Rectal smooth muscle tissue (tissue), 1 donor: ENCODE measurements at regions not wholly inside any gene's neighbourhood (a gene's known extent, or its start where the extent isn't known, plus 50 kb on each side); places are given as distances from the start of the nearest gene placed in this dataset.

Experiments used
- H3K27ac ChIP-seq: one replicate; pipeline ENCODE4 v1.7.0; 2013; ENCODE audit warnings: low read depth, low read length, inconsistent platforms
- H3K27me3 ChIP-seq: one replicate; pipeline ENCODE4 v1.7.0; 2013; ENCODE audit warnings: low read length; ENCODE audit not compliant: control insufficient read depth, insufficient read depth
- H3K36me3 ChIP-seq: one replicate; pipeline ENCODE4 v1.7.0; 2013; ENCODE audit warnings: low read length; ENCODE audit not compliant: control insufficient read depth, insufficient read depth
- H3K4me1 ChIP-seq: one replicate; pipeline ENCODE4 v1.7.0; 2013; ENCODE audit warnings: low read length; ENCODE audit not compliant: control insufficient read depth, insufficient read depth
- H3K4me3 ChIP-seq: one replicate; pipeline ENCODE4 v1.7.0; 2013; ENCODE audit warnings: low read length
- H3K9ac ChIP-seq: one replicate; pipeline ENCODE4 v1.7.0; 2013; ENCODE audit warnings: low read length

GRCh38 chr1:81430955-81431623 lies 369.6 kb upstream of the ADGRL2 start:
- no peak overlapping the region for H3K9ac ChIP-seq
- no peaks in the 10 kb centered on the region for H3K4me1 ChIP-seq
- H3K27me3 ChIP-seq, result no peaks in the 10 kb centered on the region
- no peak overlapping the region for H3K4me3 ChIP-seq
- no peak overlapping the region for H3K27ac ChIP-seq
- H3K36me3 ChIP-seq, result no peaks in the 10 kb centered on the region

- Histone ChIP-seq H3K27me3 (no peaks in the 10 kb centered on the region), H3K36me3 (no peaks in the 10 kb centered on the region), H3K4me1 (no peaks in the 10 kb centered on the region), H3K27ac (no peak overlapping the region), H3K4me3 (no peak overlapping the region), H3K9ac (no peak overlapping the region)
Measured at GRCh38 chr1:81430236-81430938, 370.3 kb upstream of the ADGRL2 start.

GRCh38 chr1:81428998-81429397 lies 371.7 kb upstream of the ADGRL2 start:
- Histone ChIP-seq H3K27me3 (no peaks in the 10 kb centered on the region), H3K4me3 (no peak overlapping the region), H3K4me1 (no peaks in the 10 kb centered on the region), H3K9ac (no peak overlapping the region), H3K36me3 (no peaks in the 10 kb centered on the region), H3K27ac (no peak overlapping the region)

- no peak overlapping the region for H3K27ac ChIP-seq
- no peak overlapping the region for H3K9ac ChIP-seq
- H3K27me3 ChIP-seq, result no peaks in the 10 kb centered on the region
- no peaks in the 10 kb centered on the region for H3K4me1 ChIP-seq
- H3K36me3 ChIP-seq, result no peaks in the 10 kb centered on the region
- no peak overlapping the region for H3K4me3 ChIP-seq
Measured at GRCh38 chr1:81424816-81425215, 375.9 kb upstream of the ADGRL2 start.

- Histone ChIP-seq H3K36me3 (no peaks in the 10 kb centered on the region), H3K4me1 (no peaks in the 10 kb centered on the region), H3K4me3 (no peak overlapping the region), H3K9ac (no peak overlapping the region), H3K27me3 (no peaks in the 10 kb centered on the region), H3K27ac (no peak overlapping the region)
Measured at GRCh38 chr1:81424061-81424460, 376.7 kb upstream of the ADGRL2 start.

DNA sequence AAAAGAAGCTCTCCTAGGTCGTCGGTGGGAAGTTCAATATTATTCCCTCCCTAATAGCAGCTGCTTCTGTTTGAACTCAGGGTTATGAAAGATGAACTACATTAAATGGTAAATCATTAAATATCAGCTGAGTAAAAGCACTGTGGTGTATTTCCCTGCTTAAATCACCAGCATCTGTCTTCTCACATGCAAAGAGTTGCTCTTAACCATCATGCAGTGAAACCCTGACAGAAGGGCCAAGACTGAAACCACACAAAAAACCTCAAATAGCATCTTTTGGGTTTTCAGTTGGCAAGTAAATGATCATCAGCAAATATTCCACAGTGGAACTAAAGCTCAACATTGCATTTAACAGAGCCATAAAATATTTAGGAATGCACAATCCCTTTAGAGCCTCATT lies 380.0 kb upstream of the ADGRL2 start:
- Histone ChIP-seq H3K36me3 (no peaks in the 10 kb centered on the region), H3K4me1 (no peaks in the 10 kb centered on the region), H3K9ac (no peak overlapping the region), H3K27me3 (no peaks in the 10 kb centered on the region), H3K4me3 (no peak overlapping the region), H3K27ac (no peak overlapping the region)

DNA sequence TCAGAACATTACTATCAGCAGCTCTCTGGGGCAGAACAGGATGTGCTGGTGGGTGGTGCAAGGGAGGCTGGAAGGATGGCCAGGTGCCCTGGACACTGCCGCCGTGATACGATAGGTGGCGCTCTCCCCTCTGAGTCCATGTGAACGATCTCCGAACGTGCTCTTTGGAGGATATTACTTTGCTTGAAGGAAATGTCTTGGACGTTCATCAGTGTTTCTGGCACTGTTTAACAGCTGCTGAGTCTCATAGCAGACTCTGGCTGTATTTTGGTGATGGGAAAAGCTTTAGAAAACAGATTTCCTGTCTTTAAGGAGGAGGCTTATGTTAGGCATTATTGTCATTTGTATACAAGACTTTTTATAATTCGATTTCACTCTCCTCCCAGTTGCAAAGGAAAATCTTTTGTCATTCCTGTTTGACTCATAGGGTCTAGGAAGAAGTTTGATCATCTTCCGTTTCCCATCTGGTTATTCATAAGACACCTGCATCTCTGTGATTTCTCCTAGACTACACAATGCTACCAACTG lies 386.2 kb upstream of the ADGRL2 start:
- no peak overlapping the region for H3K4me3 ChIP-seq
- no peak overlapping the region for H3K9ac ChIP-seq
- no peaks in the 10 kb centered on the region for H3K27me3 ChIP-seq
- H3K27ac ChIP-seq, result no peak overlapping the region
- H3K36me3 ChIP-seq, result no peaks in the 10 kb centered on the region
- H3K4me1 ChIP-seq, result no peaks in the 10 kb centered on the region

DNA sequence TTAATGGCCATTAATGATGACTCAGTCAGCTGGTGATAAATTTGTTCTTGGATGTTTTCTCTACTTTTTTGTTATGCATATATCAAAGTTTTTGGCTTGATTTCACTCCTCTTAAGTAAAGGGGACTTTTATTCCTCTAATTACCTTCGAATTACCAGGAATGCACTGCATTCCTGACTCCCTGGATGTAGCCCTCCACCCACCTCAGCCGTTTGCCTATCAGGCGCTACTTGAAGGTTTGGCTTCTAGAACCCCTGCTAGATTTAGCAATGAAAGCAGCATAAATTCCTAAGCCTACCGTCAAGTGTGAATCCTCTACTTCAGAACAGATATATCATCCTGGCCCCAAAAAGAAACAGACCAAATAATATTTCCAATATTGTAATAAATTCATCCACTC lies 387.8 kb upstream of the ADGRL2 start:
- no peak overlapping the region for H3K4me3 ChIP-seq
- peaks cover 3% of the 10 kb centered on the region for H3K4me1 ChIP-seq
- H3K9ac ChIP-seq, result no peak overlapping the region
- no peak overlapping the region for H3K27ac ChIP-seq
- no peaks in the 10 kb centered on the region for H3K36me3 ChIP-seq
- no peaks in the 10 kb centered on the region for H3K27me3 ChIP-seq

DNA sequence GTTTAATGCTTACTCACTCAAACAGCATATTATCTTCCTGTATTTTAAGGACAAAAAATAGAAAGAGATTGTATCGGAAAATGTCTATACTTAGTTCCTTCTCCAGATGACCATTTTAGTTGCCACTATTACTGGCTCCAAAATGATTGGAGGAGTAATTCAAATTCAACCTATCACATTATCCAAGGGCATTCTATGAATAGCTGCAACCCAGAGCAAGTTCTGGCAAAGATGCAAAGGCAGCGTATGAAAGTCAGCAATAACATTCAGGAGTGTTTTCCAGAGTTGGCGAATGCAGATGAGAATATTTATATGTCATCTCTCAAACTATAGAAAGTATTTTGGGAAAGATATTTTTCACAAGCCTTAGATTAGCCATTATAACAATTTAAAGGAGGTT lies 389.8 kb upstream of the ADGRL2 start:
- no peak overlapping the region for H3K27ac ChIP-seq
- no peak overlapping the region for H3K4me3 ChIP-seq
- H3K9ac ChIP-seq, result no peak overlapping the region
- H3K27me3 ChIP-seq, result no peaks in the 10 kb centered on the region
- H3K4me1 ChIP-seq, result peaks cover 3% of the 10 kb centered on the region
- no peaks in the 10 kb centered on the region for H3K36me3 ChIP-seq

GRCh38 chr1:81410351-81410750 lies 390.4 kb upstream of the ADGRL2 start:
- Histone ChIP-seq H3K36me3 (no peaks in the 10 kb centered on the region), H3K27me3 (no peaks in the 10 kb centered on the region), H3K4me3 (no peak overlapping the region), H3K9ac (no peak overlapping the region), H3K4me1 (peaks cover 3% of the 10 kb centered on the region), H3K27ac (no peak overlapping the region)

GRCh38 chr1:81409780-81410274 lies 390.9 kb upstream of the ADGRL2 start:
- Histone ChIP-seq H3K36me3 (no peaks in the 10 kb centered on the region), H3K27ac (no peak overlapping the region), H3K27me3 (no peaks in the 10 kb centered on the region), H3K4me3 (no peak overlapping the region), H3K9ac (no peak overlapping the region), H3K4me1 (peaks cover 3% of the 10 kb centered on the region)

GRCh38 chr1:81409262-81409661 lies 391.5 kb upstream of the ADGRL2 start:
- H3K36me3 ChIP-seq, result no peaks in the 10 kb centered on the region
- H3K4me3 ChIP-seq, result no peak overlapping the region
- no peak overlapping the region for H3K27ac ChIP-seq
- H3K27me3 ChIP-seq, result no peaks in the 10 kb centered on the region
- H3K4me1 ChIP-seq, result peaks cover 3% of the 10 kb centered on the region
- H3K9ac ChIP-seq, result no peak overlapping the region

- no peak overlapping the region for H3K9ac ChIP-seq
- H3K4me3 ChIP-seq, result no peak overlapping the region
- H3K27ac ChIP-seq, result no peak overlapping the region
- no peaks in the 10 kb centered on the region for H3K27me3 ChIP-seq
- H3K4me1 ChIP-seq, result peaks cover 3% of the 10 kb centered on the region
- no peaks in the 10 kb centered on the region for H3K36me3 ChIP-seq
Measured at GRCh38 chr1:81408419-81408818, 392.3 kb upstream of the ADGRL2 start.
